Panc1 (cell line): ENCODE measurements at regions not wholly inside any gene's neighbourhood (a gene's known extent, or its start where the extent isn't known, plus 50 kb on each side); places are given as distances from the start of the nearest gene placed in this dataset.

ENCODE experiments used
- ATAC-seq: fragments of 200-7000 bp; cut with Tn5 transposase; 2 replicates; pipeline ENCODE4 v1.9.1; 2020; ENCODE audit warnings: mild to moderate bottlenecking, moderate library complexity
- BruUV-seq: library from RNA; stranded (reverse); fragments of 400-500 nt; replicated peaks from 2 replicates; lab custom pipeline; 2021; lab: Mats Ljungman, UMichigan
- CTCF ChIA-PET: fragments of 300-600 bp; sonication (Branson Sonifier 250); formaldehyde crosslinking; loops from one replicate; lab custom pipeline; 2022; ENCODE audit warnings: antibody characterized with exemption; lab: Charles Lee
- POLR2A ChIA-PET: fragments of 300-600 bp; sonication (Branson Sonifier 250); formaldehyde crosslinking; loops from one replicate; lab custom pipeline; 2022; ENCODE audit warnings: antibody characterized with exemption; lab: Charles Lee
- DNase-seq: peaks from one replicate; pipeline ENCODE4 v3.0.0-alpha.2; 2010; ENCODE audit warnings: low read depth, low spot score
- H3K27ac ChIP-seq: 2 replicates; pipeline ENCODE4 v1.5.1; 2011; ENCODE audit warnings: mild to moderate bottlenecking, low read length, inconsistent platforms
- H3K27me3 ChIP-seq: fragments of 200-500 bp; sonication (Bioruptor generic); 2 replicates; pipeline ENCODE4 v1.6.0; 2014; ENCODE audit warnings: low read length, inconsistent platforms; ENCODE audit not compliant: control insufficient read depth, insufficient read depth
- H3K36me3 ChIP-seq: fragments of 200-500 bp; sonication (Bioruptor generic); 2 replicates; pipeline ENCODE4 v1.5.1; 2014; ENCODE audit warnings: inconsistent platforms, mild to moderate bottlenecking, low read length, moderate library complexity; ENCODE audit not compliant: control insufficient read depth, insufficient read depth
- H3K4me1 ChIP-seq: 2 replicates; pipeline ENCODE4 v1.5.1; 2011; ENCODE audit warnings: inconsistent platforms, mild to moderate bottlenecking, low read length, moderate library complexity; ENCODE audit not compliant: control insufficient read depth, insufficient read depth
- H3K4me3 ChIP-seq, 2 experiments: 2 replicates each; pipeline ENCODE4 v1.5.1; 2011 to 2012; ENCODE audit warnings: low read depth in 2 of 2, low read length in 2 of 2, mild to moderate bottlenecking in 2 of 2, inconsistent platforms in 1 of 2, moderate library complexity in 1 of 2
- H3K9me3 ChIP-seq: fragments of 200-500 bp; sonication (Bioruptor generic); 2 replicates; pipeline ENCODE4 v1.5.1; 2014; ENCODE audit warnings: low read depth, mild to moderate bottlenecking, inconsistent platforms, low read length, moderate library complexity; ENCODE audit not compliant: control insufficient read depth, insufficient read depth
- CTCF ChIP-seq: fragments of 450-650 bp; IDR thresholded peaks from 2 replicates; pipeline ENCODE4 v1.5.1; 2017; ENCODE audit warnings: mild to moderate bottlenecking
- POLR2AphosphoS5 ChIP-seq: IDR thresholded peaks from 2 replicates; pipeline ENCODE4 v1.6.1; 2012; ENCODE audit warnings: mild to moderate bottlenecking, low read depth, low read length, moderate library complexity
- REST ChIP-seq, 2 experiments: IDR thresholded peaks; 2 replicates each; pipeline ENCODE4 v1.6.1; 2011 to 2012; ENCODE audit warnings: low read depth in 2 of 2, control low read depth in 1 of 2, low read length in 1 of 2, mild to moderate bottlenecking in 1 of 2, moderate library complexity in 1 of 2; ENCODE audit not compliant: insufficient read depth in 1 of 2
- SIN3A ChIP-seq: IDR thresholded peaks from 2 replicates; pipeline ENCODE4 v1.6.1; 2012; ENCODE audit warnings: low read depth, mild to moderate bottlenecking, low read length, moderate library complexity, borderline replicate concordance; ENCODE audit not compliant: insufficient read depth
- TCF7L2 ChIP-seq: IDR thresholded peaks from 2 replicates; pipeline ENCODE4 v1.6.1; 2011; ENCODE audit warnings: mild to moderate bottlenecking, low read depth, low read length, inconsistent platforms
- in situ Hi-C: cut with HindIII; loops from 2 replicates; pipeline ENCODE4 v1.10.0; 2016; ENCODE audit warnings: low sequenced_read_pairs, low pct_unique_long_range_greater_than_20kb
- intact Hi-C: fragments of 100-400 bp; cut with micrococcal nuclease; formaldehyde crosslinking; loops from one replicate; pipeline ENCODE4 v1.10.0; 2022; ENCODE audit not compliant: unreplicated experiment

GRCh38 chr2:162963156-162963555 is 124.6 kb upstream of the KCNH7 start:
- ATAC-seq (no peak), DNase-seq (no peak)
- Histone ChIP-seq H3K27ac (no peak overlapping the region), H3K4me3 (no peak overlapping the region), H3K4me1 (no peaks in the 10 kb centered on the region), H3K27me3 (no peaks in the 10 kb centered on the region), H3K36me3 (no peaks in the 10 kb centered on the region), H3K9me3 (no peaks in the 10 kb centered on the region)
- ChIA-PET CTCF (no interaction called here), POLR2A (no interaction called here)
- TF ChIP-seq TCF7L2 (no peak), REST (IDR thresholded peaks at IDR 0.05; ENCODE audit: insufficient read depth in 1 of 2, low read depth in 2 of 2, low read length in 1 of 2) (no peak), SIN3A (no peak), CTCF (no peak), POLR2AphosphoS5 (no peak)
- intact Hi-C loops = no loop called here
- in situ Hi-C loops = no loop called here
- BruUV-seq = no TSS peak

- H3K36me3 ChIP-seq = no peaks in the 10 kb centered on the region
- H3K4me3 ChIP-seq = no peak overlapping the region
- H3K9me3 ChIP-seq = no peaks in the 10 kb centered on the region
- H3K4me1 ChIP-seq = no peaks in the 10 kb centered on the region
- TF ChIP-seq REST (IDR thresholded peaks at IDR 0.05; ENCODE audit: insufficient read depth in 1 of 2, low read depth in 2 of 2, low read length in 1 of 2) = no peak
- TF ChIP-seq POLR2AphosphoS5 = no peak
- TF ChIP-seq TCF7L2 = no peak
- no peak for TF ChIP-seq CTCF
- no peak for TF ChIP-seq SIN3A
- BruUV-seq = no TSS peak
- in situ Hi-C loops (no loop called here), intact Hi-C loops (no loop called here)
- ATAC-seq = no peak
- no peaks in the 10 kb centered on the region for H3K27me3 ChIP-seq
- DNase-seq = no peak
- POLR2A ChIA-PET = no interaction called here
- CTCF ChIA-PET = no interaction called here
- H3K27ac ChIP-seq = no peak overlapping the region
Measured at GRCh38 chr2:162945785-162946184, 107.2 kb upstream of the KCNH7 start.
